Esophagus squamous epithelium (tissue), 5 donors: ENCODE measurements at regions not wholly inside any gene's neighbourhood (a gene's known extent, or its start where the extent isn't known, plus 50 kb on each side); places are given as distances from the start of the nearest gene placed in this dataset.

Experiments used
- DNase-seq: peaks from one replicate; lab custom pipeline; 2025; lab: John Stamatoyannopoulos, UW
- H3K27ac ChIP-seq, 4 donors: fragments of 200-600 bp; sonication (generic); one replicate each; pipeline ENCODE4 v1.5.1; 2016 to 2019; ENCODE audit warnings: mild to moderate bottlenecking in 1 of 4
- H3K27me3 ChIP-seq, 4 donors: fragments of 200-600 bp; sonication (generic); 1 replicate in 3 of 4; 2 replicates in 1 of 4; pipeline versions ENCODE4 v1.5.1 to v1.6.0; 2017 to 2021; ENCODE audit warnings: antibody characterized with exemption in 1 of 4
- H3K36me3 ChIP-seq, 3 donors: fragments of 200-600 bp; sonication (generic); one replicate each; pipeline ENCODE4 v1.5.1; 2016 to 2019
- H3K4me1 ChIP-seq, 3 donors: fragments of 200-600 bp; sonication (generic); one replicate each; pipeline ENCODE4 v1.5.1; 2017 to 2019
- H3K4me3 ChIP-seq, 4 donors: fragments of 200-600 bp; sonication (generic); 1 replicate in 3 of 4; 2 replicates in 1 of 4; pipeline ENCODE4 v1.5.1; 2016 to 2019; ENCODE audit warnings: mild to moderate bottlenecking in 2 of 4, moderate library complexity in 1 of 4
- H3K9me3 ChIP-seq, 3 donors: fragments of 200-600 bp; sonication (generic); one replicate each; pipeline ENCODE4 v1.5.1; 2016 to 2019
- POLR2A ChIP-seq, 4 donors: fragments of 450-650 bp; IDR thresholded peaks; one replicate each; pipeline ENCODE4 v1.6.1; 2017; ENCODE audit warnings: antibody characterized with exemption in 4 of 4, mild to moderate bottlenecking in 4 of 4, moderate library complexity in 3 of 4
- WGBS, 2 donors: methylation state at CpG; one replicate each; pipeline ENCODE4 v1.1.5; 2018; 5-methylcytosine and 5-hydroxymethylcytosine counted together
- intact Hi-C: fragments of 100-400 bp; cut with DNase I; formaldehyde crosslinking; loops from one replicate; pipeline ENCODE4 v1.15.0; 2022
- TF ChIP-seq, protein P1 (sequence below), 6 experiments: fragments of 450-650 bp in 4 of 6; fragments of 200-600 bp in 2 of 6; sonication (generic) in 2 of 6; IDR thresholded peaks; one replicate each; pipeline ENCODE4 v1.5.1; 2016 to 2019; ENCODE audit warnings: antibody characterized with exemption in 6 of 6, mild to moderate bottlenecking in 4 of 6, moderate library complexity in 4 of 6
- donor health status: DM: yes; HTN: yes; CAD: no.

DNA sequence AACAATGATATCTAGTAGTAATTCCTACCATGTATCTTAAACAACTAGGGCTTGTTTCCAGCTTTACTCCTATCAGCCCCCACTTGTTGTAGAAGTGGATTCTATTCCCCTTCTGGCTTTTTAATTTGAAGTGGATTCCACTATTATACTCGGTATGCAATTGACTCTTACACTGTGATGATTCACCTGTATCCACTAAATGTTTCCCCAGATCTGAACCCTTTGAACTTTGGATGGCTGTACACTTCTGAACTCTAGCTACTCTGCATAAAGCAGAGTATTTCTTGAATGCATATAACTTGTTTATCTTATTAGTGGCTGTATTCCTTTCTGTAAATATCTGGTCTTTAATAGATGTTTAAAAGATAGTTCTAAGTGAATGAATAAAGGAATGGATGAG, 538.4 kb upstream of the NRSN1 start:
- Histone ChIP-seq H3K36me3 (no peaks in the 10 kb centered on the region), H3K9me3 (no peaks in the 10 kb centered on the region), H3K27me3 (no peaks in the 10 kb centered on the region), H3K4me3 (no peak overlapping the region), H3K4me1 (no peaks in the 10 kb centered on the region), H3K27ac (no peak overlapping the region)
- WGBS, 2 donors = 19 to 48% methylated on average over 1 of the region's 1 CpG
- intact Hi-C loops = no loop called here
- no peak for DNase-seq
- TF ChIP-seq, protein P1, sequence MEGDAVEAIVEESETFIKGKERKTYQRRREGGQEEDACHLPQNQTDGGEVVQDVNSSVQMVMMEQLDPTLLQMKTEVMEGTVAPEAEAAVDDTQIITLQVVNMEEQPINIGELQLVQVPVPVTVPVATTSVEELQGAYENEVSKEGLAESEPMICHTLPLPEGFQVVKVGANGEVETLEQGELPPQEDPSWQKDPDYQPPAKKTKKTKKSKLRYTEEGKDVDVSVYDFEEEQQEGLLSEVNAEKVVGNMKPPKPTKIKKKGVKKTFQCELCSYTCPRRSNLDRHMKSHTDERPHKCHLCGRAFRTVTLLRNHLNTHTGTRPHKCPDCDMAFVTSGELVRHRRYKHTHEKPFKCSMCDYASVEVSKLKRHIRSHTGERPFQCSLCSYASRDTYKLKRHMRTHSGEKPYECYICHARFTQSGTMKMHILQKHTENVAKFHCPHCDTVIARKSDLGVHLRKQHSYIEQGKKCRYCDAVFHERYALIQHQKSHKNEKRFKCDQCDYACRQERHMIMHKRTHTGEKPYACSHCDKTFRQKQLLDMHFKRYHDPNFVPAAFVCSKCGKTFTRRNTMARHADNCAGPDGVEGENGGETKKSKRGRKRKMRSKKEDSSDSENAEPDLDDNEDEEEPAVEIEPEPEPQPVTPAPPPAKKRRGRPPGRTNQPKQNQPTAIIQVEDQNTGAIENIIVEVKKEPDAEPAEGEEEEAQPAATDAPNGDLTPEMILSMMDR (IDR thresholded peaks at IDR 0.05) = no peak
- no peak for TF ChIP-seq POLR2A (IDR thresholded peaks at IDR 0.05)

DNA sequence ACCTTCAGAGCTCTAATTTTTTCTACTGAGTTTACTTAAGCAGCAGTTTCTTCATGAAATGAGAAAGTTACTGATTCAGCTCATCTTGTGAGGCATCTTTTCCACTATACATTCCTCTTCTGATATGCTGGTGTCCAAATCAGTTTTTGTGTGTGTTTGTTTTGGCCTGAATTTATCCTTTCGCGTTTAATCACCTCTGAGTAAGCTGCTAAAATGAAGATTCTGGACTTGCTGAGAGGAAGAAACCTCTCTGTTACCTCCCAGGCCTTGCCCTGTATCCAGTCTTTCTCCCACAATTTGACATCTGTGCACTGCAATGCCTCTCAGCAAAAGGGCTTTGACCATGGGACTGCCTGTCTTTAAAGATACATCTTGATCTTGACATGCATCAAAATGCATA, 536.2 kb upstream of the NRSN1 start:
- no peak for TF ChIP-seq POLR2A (IDR thresholded peaks at IDR 0.05)
- Histone ChIP-seq H3K4me3 (no peak overlapping the region), H3K27me3 (no peaks in the 10 kb centered on the region), H3K9me3 (no peaks in the 10 kb centered on the region), H3K4me1 (no peaks in the 10 kb centered on the region), H3K36me3 (no peaks in the 10 kb centered on the region), H3K27ac (no peak overlapping the region)
- intact Hi-C loops = no loop called here
- 56 to 73% methylated on average over 2 of the region's 2 CpGs for WGBS, 2 donors
- no peak for DNase-seq

DNA sequence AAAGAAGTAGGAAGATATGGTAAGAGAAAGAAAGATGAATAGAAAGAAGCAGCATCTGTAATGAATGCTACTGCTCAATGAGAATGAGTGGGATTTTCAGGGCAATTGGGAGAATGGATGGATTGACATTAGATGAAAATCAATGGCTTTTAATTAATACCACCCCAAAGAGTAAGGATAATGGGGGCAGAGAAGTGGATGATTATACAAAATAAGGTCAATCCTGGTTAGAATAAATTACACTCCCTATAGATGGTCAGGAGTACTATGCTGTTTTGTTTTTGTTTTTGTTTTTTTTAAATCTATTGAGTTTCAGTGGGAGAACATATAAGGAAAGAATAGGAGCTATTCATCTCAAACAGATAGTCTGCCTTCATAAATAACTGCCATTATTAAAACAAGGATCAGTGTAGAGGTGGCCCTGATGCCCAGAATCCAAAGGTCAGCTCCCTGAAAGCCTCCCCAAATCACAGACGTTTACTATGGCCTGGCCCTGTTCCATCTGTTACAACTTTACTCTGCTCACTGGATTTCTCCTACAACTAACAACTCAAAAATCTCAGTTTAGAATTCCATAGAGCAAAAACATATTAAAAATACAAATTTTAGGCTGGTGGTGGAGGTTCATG, 535.4 kb upstream of the NRSN1 start:
- TF ChIP-seq, protein P1 (IDR thresholded peaks at IDR 0.05) = no peak
- no peak for TF ChIP-seq POLR2A (IDR thresholded peaks at IDR 0.05)
- 21 to 33% methylated on average over 1 of the region's 1 CpG for WGBS, 2 donors
- Histone ChIP-seq H3K36me3 (no peaks in the 10 kb centered on the region), H3K27me3 (no peaks in the 10 kb centered on the region), H3K27ac (no peak overlapping the region), H3K4me1 (no peaks in the 10 kb centered on the region), H3K9me3 (no peaks in the 10 kb centered on the region), H3K4me3 (no peak overlapping the region)
- DNase-seq = no peak
- intact Hi-C loops = no loop called here

DNA sequence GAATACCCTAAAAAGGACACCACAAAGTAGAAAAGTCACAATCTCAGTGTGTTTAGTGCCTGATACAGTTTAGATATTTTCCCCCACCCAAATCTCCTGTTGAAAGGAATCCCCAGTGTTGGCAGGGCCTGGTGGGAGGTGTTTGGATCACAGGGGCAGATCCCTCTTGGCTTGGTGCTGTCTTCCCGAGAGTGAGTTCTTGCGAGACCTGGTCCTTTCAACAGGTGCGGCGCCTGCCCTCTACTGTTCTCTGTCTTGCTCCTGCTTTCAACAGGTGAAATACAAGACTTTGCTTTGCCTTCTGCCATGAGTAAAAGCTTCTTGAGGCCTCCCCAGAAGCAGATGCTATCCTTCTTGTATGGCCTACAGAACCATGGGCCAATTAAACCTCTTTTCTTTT, 534.3 kb upstream of the NRSN1 start:
- Histone ChIP-seq H3K4me3 (no peak overlapping the region), H3K27me3 (no peaks in the 10 kb centered on the region), H3K27ac (no peak overlapping the region), H3K4me1 (no peaks in the 10 kb centered on the region), H3K36me3 (no peaks in the 10 kb centered on the region), H3K9me3 (no peaks in the 10 kb centered on the region)
- WGBS, 2 donors = 95 to 100% methylated on average over 2 to 4 of the region's 4 CpGs
- TF ChIP-seq, protein P1 (IDR thresholded peaks at IDR 0.05) = no peak
- TF ChIP-seq POLR2A (IDR thresholded peaks at IDR 0.05) = no peak
- intact Hi-C loops = no loop called here
- no peak for DNase-seq

DNA sequence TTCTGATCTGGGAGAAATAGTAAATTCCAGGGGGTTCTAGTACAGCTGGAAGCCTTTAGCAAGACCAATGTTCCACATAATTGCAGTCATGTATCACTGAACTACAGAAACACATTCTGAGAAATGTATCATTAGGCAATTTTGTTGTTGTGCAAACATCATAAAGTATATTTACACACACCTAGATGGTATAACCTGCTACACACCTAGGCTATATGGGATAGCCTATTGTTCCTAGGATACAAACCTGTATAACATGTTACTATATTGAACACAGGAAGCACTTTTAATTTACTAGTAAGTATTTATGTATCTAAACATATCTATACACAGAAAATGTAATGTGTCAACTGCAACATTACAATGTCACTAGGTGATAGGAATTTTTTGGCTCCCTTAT, 525.9 kb upstream of the NRSN1 start:
- Histone ChIP-seq H3K27me3 (no peaks in the 10 kb centered on the region), H3K9me3 (peaks cover 0 to 5% (median 0%) of the 10 kb centered on the region in 3 donors), H3K27ac (no peak overlapping the region), H3K4me1 (no peaks in the 10 kb centered on the region), H3K36me3 (no peaks in the 10 kb centered on the region), H3K4me3 (no peak overlapping the region)
- intact Hi-C loops = no loop called here
- TF ChIP-seq POLR2A (IDR thresholded peaks at IDR 0.05) = no peak
- TF ChIP-seq, protein P1 (IDR thresholded peaks at IDR 0.05) = no peak
- no peak for DNase-seq
